Activated naive CD4-positive, alpha-beta T cell treated with Interleukin-2 at 50 U/mL for 16 hours (primary cell): ENCODE measurements at regions not wholly inside any gene's neighbourhood (a gene's known extent, or its start where the extent isn't known, plus 50 kb on each side); places are given as distances from the start of the nearest gene placed in this dataset.
"Not testable (repeated sequence)": the region's sequence is repeated elsewhere in the genome, so short reads cannot be mapped to it uniquely, and the experiment has no call there.

Experiments used
- DNase-seq: peaks from one replicate; pipeline ENCODE4 v3.0.0-alpha.2; 2020

DNA sequence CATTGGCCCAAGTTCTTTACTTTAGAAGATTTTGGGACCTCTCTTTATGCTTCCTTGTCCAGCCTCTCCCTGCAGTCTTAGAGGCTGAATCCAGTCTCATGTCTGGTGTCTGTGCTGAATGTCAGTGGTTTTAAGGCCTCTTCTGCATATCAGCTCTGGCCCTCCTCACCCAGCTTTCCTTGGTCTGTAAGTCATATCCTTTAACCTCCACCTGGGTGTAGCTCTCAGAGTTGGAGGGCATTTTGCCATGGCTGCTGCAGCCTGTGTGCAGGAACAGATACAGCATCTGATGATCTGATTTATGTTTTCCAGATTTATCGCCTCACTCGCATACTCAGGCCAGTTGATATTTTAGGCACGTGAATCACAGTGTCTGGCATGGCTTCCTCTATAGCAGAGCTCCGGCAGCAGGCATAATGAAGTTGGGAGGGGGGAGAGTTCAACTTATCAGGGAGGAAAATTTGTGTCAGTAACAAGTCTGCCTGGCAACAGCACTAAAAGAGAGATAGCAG is 335.0 kb downstream of the PCNX1 start:
- DNase-seq, result no peak

DNA sequence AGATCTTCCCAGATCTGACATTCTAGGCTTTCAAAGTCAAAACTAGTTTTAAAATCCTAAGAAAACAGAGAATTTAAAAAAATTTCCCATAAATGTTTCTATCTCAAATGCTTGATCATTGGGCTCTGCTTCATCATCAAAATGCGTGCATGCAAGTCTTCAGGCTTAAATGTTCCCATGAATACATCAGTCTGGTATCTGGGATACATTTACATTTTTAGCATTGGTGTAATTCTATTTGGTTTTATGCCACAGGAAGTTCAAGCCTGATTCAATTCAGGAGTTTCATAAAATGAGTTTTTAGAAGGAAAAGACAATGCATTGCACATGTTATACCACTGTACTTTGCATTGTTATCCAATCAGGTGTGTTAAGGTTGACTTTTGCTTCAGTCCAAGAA is 336.4 kb downstream of the PCNX1 start:
- no peak for DNase-seq

DNA sequence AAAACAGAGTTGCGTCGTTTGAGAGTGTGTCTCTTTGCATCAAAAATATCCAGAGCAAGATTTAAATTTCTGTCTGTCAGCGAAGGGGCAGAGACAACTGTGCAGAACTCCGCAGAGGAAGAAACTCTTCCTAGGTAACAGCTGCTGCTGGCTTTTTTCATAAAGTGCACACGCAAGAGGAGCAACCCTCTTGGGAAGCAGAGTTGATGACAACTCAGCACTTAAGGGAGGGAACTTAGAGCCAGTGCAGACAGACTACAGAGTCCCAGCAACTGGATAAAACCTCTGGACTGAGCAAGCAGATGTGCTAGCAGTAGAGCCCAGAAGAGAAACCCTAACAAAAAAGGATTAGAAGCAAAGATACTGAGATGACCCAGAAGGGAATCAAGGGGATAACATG is 337.1 kb downstream of the PCNX1 start:
- DNase-seq, result no peak

GRCh38 chr14:71245659-71246361 is 338.6 kb downstream of the PCNX1 start:
- peak; percentile 16 for DNase-seq

- DNase-seq, result no peak
Measured at GRCh38 chr14:71246539-71246938, 339.3 kb downstream of the PCNX1 start.

DNA sequence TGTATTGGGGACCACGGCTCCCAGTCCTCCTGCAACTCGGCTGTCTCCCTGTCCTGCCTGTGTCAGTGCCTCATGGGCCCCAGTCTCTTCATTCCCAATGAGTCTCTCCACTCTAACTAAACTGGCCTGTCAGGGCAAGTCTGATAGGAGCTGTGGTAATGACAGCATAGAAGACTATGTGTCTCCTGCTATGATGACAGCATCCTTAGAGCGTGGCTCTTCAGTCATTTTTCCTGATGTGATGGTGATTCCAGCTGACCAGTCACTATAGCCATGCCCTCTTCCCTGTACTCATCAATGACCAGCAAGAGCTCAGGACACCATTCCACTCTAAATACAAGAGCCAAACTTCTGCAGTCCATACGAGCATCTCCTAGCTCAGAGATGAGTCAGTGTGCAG is 339.8 kb downstream of the PCNX1 start:
- no peak for DNase-seq

- no peak for DNase-seq
Measured at GRCh38 chr14:71248194-71248593, 340.9 kb downstream of the PCNX1 start.

GRCh38 chr14:71250347-71250746 is 343.1 kb downstream of the PCNX1 start:
- no peak for DNase-seq

GRCh38 chr14:71250791-71251190 is 343.5 kb downstream of the PCNX1 start:
- DNase-seq, result no peak

DNA sequence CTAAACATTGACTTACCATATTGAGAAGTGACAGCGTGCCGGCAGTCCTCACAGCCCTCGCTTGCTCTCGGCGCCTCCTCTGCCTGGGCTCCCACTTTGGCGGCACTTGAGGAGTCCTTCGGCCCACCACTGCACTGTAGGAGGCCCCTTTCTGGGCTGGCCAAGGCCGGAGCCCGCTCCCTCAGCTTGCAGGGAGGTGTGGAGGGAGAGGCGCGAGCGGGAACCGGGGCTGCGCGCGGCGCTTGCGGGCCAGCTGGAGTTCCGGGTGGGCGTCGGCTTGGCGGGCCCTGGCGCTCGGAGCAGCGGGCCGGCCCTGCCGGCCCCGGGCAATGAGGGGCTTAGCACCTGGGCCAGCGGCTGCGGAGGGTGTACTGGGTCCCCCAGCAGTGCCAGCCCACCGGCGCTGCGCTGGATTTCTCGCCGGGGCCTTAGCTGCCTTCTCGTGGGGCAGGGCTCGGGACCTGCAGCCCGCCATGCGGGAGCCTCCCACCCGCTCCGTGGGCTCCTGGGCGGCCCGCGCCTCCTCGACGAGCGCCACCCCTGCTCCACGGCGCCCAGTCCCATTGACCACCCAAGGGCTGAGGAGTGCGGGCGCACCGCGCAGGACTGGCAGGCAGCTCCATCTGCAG is 346.9 kb downstream of the PCNX1 start:
- DNase-seq, result not testable (repeated sequence)

- no peak for DNase-seq
Measured at GRCh38 chr14:71261206-71261605, 353.9 kb downstream of the PCNX1 start.

- DNase-seq, result no peak
Measured at GRCh38 chr14:71262441-71262840, 355.2 kb downstream of the PCNX1 start.

DNA sequence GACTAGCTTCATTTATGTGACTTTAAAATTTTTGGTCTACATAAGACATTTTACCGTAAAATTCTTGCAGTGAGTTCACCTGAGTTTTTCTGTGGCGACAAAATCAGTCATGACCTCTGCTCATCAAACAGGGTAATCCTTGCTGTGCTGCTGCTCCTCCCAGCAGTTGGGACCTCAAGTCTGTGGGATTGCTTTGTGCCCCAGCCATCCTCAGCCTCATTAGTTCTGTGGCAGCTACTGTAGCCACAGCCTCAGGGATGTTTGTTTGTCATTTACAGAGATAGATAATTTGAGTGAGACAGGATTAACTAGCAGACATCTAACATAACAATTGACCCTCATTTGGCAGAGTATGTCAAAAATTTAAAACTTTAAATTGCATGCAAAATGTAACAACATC is 357.0 kb downstream of the PCNX1 start:
- DNase-seq, result no peak

- DNase-seq, result no peak
Measured at GRCh38 chr14:71267007-71267513, 359.8 kb downstream of the PCNX1 start.

DNA sequence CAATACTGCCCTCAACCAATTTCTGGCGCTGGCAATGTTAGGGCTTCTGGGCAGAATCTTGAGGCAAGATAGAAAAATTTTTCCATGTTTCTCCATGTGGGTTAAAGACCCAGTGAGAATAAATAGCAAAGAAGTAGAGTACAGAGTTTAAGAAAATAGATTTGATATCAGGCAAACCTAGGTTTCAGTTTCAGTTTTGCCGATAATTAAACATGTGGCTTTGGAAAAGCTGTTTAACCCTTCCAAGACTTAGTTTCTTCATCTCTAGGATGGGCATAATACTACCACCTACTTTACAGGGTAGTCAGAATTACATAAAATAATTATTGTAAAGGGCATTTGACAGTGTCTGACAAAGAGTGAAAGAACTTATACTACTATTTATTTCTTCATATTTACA is 360.4 kb downstream of the PCNX1 start:
- DNase-seq, result no peak

- DNase-seq, result no peak
Measured at GRCh38 chr14:71270111-71270510, 362.9 kb downstream of the PCNX1 start.

DNA sequence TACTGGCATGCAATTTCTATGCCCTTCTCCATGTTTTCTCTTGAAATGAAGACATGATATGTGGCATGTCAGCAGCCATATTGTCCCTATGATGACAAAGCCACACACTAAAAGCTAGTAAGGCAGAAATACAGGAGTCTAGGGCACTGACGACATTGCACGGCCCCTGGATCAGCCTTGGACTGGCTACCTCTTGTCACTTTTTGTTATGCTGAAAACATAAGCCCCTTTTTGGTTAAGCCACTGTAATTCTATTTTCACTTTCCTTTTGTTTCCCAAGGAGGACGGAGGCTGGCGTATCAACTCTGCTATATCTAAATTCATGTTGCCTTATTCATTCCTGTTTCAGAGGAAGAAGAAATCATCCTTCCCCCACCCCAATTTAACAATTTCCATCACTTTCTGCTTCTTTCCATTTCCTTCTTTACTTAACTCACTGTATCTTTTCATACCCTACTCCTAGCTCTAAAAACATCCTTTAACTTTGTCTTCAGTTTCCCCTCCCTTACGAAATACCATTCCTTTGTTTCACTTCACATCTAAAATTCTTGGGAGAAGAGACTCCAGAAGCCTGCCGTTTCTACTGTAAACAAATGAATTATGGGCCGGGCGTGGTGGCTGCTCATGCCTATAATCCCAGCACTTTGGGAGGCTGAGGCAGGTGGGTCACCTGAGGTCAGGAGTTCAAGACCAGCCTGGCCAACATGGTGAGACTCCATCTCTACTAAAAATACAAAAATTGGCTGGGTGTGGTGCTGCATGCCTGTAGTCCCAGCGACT is 364.1 kb downstream of the PCNX1 start:
- no peak for DNase-seq

DNA sequence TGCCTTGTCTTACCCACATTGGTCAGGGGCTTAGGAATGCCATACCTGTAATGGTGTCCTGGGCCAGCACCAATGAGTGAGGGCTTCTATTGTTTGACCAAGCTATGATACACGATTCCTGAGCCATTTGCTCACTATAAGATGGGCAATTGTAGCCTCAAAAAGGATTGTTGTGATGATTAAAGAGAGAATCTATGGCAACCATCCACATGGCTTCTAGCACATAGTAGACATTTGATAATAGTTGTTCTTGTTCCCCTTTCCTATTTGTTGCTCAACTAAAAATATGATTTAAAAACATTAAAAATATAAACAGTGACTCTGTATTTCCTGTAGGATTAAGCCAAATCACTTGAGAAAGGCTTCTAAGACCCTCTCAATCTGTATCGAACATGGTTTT is 366.1 kb downstream of the PCNX1 start:
- DNase-seq, result no peak

GRCh38 chr14:71284048-71284447 is 376.8 kb downstream of the PCNX1 start:
- DNase-seq, result no peak

DNA sequence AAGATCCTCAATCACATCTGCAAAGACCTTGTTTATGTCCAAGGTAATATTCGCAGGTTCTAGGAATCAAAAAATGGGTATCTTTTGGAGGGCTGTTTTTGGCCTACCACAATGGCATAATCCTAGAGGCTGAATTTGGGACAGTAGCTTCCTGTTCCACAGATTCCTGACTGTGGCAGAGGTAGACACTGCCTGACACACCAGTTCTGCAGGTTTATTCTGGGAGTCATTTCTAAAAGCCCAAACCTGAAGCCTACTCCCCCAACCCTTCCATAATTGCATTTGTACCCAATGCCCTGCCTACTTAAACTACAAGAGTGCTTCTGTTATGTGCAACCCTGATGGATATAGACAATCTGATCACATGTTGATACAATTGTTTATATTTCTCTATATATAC is 378.9 kb downstream of the PCNX1 start:
- DNase-seq, result no peak

DNA sequence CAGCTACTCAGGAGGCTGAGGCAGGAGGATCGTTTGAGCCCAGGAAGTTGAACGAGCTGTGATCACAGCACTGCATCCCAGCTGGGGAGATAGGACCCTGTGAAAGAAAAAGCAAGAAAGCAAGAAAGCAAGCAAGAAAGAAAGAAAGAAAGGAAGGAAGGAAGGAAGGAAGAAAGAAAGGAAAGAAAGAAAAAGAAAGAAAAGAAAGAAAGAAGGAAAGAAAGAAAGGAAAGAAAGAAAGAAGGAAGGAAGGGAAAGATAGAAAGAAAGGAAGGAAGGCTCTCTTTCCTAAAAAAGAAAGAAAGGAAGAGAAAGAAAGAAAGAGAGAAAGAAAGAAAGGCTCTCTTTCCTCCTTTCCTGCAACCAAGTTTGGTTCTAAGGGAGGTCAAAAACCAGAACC is 380.3 kb downstream of the PCNX1 start:
- DNase-seq, result no peak

- peak; percentile 8 for DNase-seq
Measured at GRCh38 chr14:71289536-71289935, 382.3 kb downstream of the PCNX1 start.

DNA sequence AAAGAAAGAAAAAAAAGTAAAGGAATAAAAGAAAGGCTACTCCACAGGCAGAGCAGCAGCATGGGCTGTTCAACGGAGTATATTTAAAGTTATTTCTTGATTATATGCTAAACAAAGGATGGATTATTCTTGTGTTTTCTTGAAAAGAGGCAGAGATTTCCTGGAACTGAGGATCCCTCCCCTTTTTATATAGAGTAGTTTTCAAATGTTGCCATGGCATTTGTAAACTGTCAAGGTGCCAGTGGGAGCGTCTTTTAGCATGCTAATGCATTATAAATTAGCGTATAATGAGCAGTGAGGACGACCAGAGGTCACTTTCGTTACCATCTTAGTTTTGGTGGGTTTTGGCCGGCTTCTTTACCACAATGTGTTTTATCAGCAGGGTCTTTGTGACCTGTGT is 383.0 kb downstream of the PCNX1 start:
- DNase-seq, result no peak
